ENCODE measurements at regions not wholly inside any gene's neighbourhood (a gene's known extent, or its start where the extent isn't known, plus 50 kb on each side); places are given as distances from the start of the nearest gene placed in this dataset.

DNA sequence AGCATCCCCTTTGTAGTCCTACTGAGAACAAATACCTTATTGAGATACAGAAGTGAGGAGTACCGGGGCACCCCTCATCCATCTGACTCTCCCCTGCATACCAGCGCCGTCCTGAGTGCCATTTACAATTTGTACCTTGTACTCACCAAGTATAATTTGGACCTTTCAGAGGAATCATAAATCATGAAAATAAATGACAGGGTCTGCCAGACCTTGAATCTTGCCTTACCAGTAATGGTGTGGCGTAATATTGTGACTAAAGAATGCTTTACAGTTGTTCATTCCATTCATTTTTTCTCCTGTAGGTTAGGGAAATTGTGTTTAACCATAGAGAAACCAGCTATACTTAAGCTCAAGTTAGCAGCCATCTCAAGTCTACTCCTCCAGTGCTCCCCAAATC, 243.7 kb upstream of the RGS6 start:
- peaks cover 37% of the 10 kb centered on the region for H3K36me3 ChIP-seq (ENCODE audit: insufficient read depth, low read length)
- no peaks in the 10 kb centered on the region for H4K20me1 ChIP-seq (ENCODE audit: insufficient read depth, low read length)
- H3K4me2 ChIP-seq (ENCODE audit: low read length) = no peak overlapping the region
- H3K79me2 ChIP-seq (ENCODE audit: insufficient read depth, low read depth, low read length) = no peaks in the 10 kb centered on the region
- TF ChIP-seq EZH2phosphoT487 (IDR thresholded peaks at IDR 0.05; ENCODE audit: borderline replicate concordance, low read depth, low read length) = no peak
- TF ChIP-seq, protein P1, sequence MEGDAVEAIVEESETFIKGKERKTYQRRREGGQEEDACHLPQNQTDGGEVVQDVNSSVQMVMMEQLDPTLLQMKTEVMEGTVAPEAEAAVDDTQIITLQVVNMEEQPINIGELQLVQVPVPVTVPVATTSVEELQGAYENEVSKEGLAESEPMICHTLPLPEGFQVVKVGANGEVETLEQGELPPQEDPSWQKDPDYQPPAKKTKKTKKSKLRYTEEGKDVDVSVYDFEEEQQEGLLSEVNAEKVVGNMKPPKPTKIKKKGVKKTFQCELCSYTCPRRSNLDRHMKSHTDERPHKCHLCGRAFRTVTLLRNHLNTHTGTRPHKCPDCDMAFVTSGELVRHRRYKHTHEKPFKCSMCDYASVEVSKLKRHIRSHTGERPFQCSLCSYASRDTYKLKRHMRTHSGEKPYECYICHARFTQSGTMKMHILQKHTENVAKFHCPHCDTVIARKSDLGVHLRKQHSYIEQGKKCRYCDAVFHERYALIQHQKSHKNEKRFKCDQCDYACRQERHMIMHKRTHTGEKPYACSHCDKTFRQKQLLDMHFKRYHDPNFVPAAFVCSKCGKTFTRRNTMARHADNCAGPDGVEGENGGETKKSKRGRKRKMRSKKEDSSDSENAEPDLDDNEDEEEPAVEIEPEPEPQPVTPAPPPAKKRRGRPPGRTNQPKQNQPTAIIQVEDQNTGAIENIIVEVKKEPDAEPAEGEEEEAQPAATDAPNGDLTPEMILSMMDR (conservative IDR thresholded peaks at IDR 0.05; ENCODE audit: low read length) = no peak
- no peak for DNase-seq (ENCODE audit: low spot score)
- H3K4me3 ChIP-seq (ENCODE audit: low read depth, low read length, poor library complexity, severe bottlenecking) = no peak overlapping the region
- intact Hi-C loops (cut with micrococcal nuclease; ENCODE audit: unreplicated experiment) = no loop called here
- H3K9me2 ChIP-seq (ENCODE audit: insufficient read depth, low read length) = no peaks in the 10 kb centered on the region
- ChIA-PET CTCF (ENCODE audit: unreplicated experiment) (no interaction called here), POLR2A (no interaction called here)
- H3K4me1 ChIP-seq (ENCODE audit: insufficient read depth, low read length, poor library complexity, severe bottlenecking) = no peaks in the 10 kb centered on the region
- H3K27ac ChIP-seq (ENCODE audit: low read depth, low read length, poor library complexity, severe bottlenecking) = no peak overlapping the region
- BruUV-seq (replicated peaks) = no TSS peak
- no peaks in the 10 kb centered on the region for H3K9me3 ChIP-seq (ENCODE audit: low read length)
- H2AFZ ChIP-seq (ENCODE audit: low read length) = no peak overlapping the region

DNA sequence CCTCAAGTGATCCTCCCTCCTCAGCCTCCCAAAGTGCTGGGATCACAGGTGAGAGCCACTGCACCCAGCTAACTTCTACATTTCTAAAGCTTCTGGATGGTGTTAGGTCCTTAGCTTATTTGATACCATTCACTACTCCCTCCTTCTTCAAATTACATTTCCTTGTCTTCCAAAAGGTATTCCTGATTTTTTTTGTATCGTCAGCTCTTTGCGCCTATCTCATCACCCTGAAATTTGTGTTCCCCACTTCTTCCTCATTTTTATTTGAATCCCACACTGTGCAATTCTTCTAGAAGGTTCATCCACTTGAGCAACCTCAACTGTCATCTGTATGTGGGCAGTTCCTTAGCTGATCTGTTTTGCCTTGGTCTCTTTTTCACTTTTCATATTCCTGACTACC, 241.8 kb upstream of the RGS6 start:
- DNase-seq (ENCODE audit: low spot score) = no peak
- BruUV-seq (replicated peaks) = no TSS peak
- H3K4me3 ChIP-seq (ENCODE audit: low read depth, low read length, poor library complexity, severe bottlenecking) = no peak overlapping the region
- POLR2A ChIA-PET = interaction anchor here (0.5 kb wide), 1 partner anchor 1236 kb away, joined by 3 read pairs; the partner anchor contains the start of gene DCAF4
- no peak overlapping the region for H3K27ac ChIP-seq (ENCODE audit: low read depth, low read length, poor library complexity, severe bottlenecking)
- peaks cover 32% of the 10 kb centered on the region for H3K36me3 ChIP-seq (ENCODE audit: insufficient read depth, low read length)
- H3K4me1 ChIP-seq (ENCODE audit: insufficient read depth, low read length, poor library complexity, severe bottlenecking) = no peaks in the 10 kb centered on the region
- H3K79me2 ChIP-seq (ENCODE audit: insufficient read depth, low read depth, low read length) = no peaks in the 10 kb centered on the region
- no peak overlapping the region for H2AFZ ChIP-seq (ENCODE audit: low read length)
- H3K9me2 ChIP-seq (ENCODE audit: insufficient read depth, low read length) = no peaks in the 10 kb centered on the region
- intact Hi-C loops (cut with micrococcal nuclease; ENCODE audit: unreplicated experiment) = no loop called here
- H4K20me1 ChIP-seq (ENCODE audit: insufficient read depth, low read length) = no peaks in the 10 kb centered on the region
- TF ChIP-seq, protein P1 (conservative IDR thresholded peaks at IDR 0.05; ENCODE audit: low read length) = no peak
- no peak for TF ChIP-seq EZH2phosphoT487 (IDR thresholded peaks at IDR 0.05; ENCODE audit: borderline replicate concordance, low read depth, low read length)
- H3K4me2 ChIP-seq (ENCODE audit: low read length) = no peak overlapping the region
- H3K9me3 ChIP-seq (ENCODE audit: low read length) = no peaks in the 10 kb centered on the region
- CTCF ChIA-PET (ENCODE audit: unreplicated experiment) = no interaction called here

GRCh38 chr14:71692496-71692895, 239.7 kb upstream of the RGS6 start:
- H3K4me2 ChIP-seq (ENCODE audit: low read length) = no peak overlapping the region
- no TSS peak for BruUV-seq (replicated peaks)
- H3K9me3 ChIP-seq (ENCODE audit: low read length) = no peaks in the 10 kb centered on the region
- POLR2A ChIA-PET = interaction anchor here (1.0 kb wide), 1 partner anchor 32 kb away, joined by 3 read pairs; no protein-coding TSS in a partner anchor
- no peaks in the 10 kb centered on the region for H3K79me2 ChIP-seq (ENCODE audit: insufficient read depth, low read depth, low read length)
- CTCF ChIA-PET (ENCODE audit: unreplicated experiment) = interaction anchor here (0.6 kb wide), 1 partner anchor 15 kb away, joined by 3 read pairs; no protein-coding TSS in a partner anchor
- H3K4me3 ChIP-seq (ENCODE audit: low read depth, low read length, poor library complexity, severe bottlenecking) = no peak overlapping the region
- no peak overlapping the region for H3K27ac ChIP-seq (ENCODE audit: low read depth, low read length, poor library complexity, severe bottlenecking)
- H3K4me1 ChIP-seq (ENCODE audit: insufficient read depth, low read length, poor library complexity, severe bottlenecking) = no peaks in the 10 kb centered on the region
- DNase-seq (ENCODE audit: low spot score) = no peak
- H4K20me1 ChIP-seq (ENCODE audit: insufficient read depth, low read length) = no peaks in the 10 kb centered on the region
- H2AFZ ChIP-seq (ENCODE audit: low read length) = no peak overlapping the region
- no peak for TF ChIP-seq EZH2phosphoT487 (IDR thresholded peaks at IDR 0.05; ENCODE audit: borderline replicate concordance, low read depth, low read length)
- TF ChIP-seq, protein P1 (conservative IDR thresholded peaks at IDR 0.05; ENCODE audit: low read length) = no peak
- intact Hi-C loops (cut with micrococcal nuclease; ENCODE audit: unreplicated experiment) = no loop called here
- H3K36me3 ChIP-seq (ENCODE audit: insufficient read depth, low read length) = peaks cover 20% of the 10 kb centered on the region
- no peaks in the 10 kb centered on the region for H3K9me2 ChIP-seq (ENCODE audit: insufficient read depth, low read length)
